PFSK-1 (cell line): ENCODE measurements at regions not wholly inside any gene's neighbourhood (a gene's known extent, or its start where the extent isn't known, plus 50 kb on each side); places are given as distances from the start of the nearest gene placed in this dataset.

ENCODE experiments used
- POLR2AphosphoS5 ChIP-seq: IDR thresholded peaks from 2 replicates; pipeline ENCODE4 v1.6.1; 2012; ENCODE audit warnings: low read depth, mild to moderate bottlenecking, control low read depth, low read length, moderate library complexity
- TF ChIP-seq, protein P1 (sequence below), 2 experiments: IDR thresholded peaks; 2 replicates each; pipeline versions ENCODE4 v1.6.1 to v1.8.0; 2011 to 2012; ENCODE audit warnings: low read depth in 2 of 2, low read length in 2 of 2, control low read depth in 1 of 2, inconsistent platforms in 1 of 2, mild to moderate bottlenecking in 1 of 2, moderate library complexity in 1 of 2; ENCODE audit not compliant: insufficient read depth in 1 of 2

DNA sequence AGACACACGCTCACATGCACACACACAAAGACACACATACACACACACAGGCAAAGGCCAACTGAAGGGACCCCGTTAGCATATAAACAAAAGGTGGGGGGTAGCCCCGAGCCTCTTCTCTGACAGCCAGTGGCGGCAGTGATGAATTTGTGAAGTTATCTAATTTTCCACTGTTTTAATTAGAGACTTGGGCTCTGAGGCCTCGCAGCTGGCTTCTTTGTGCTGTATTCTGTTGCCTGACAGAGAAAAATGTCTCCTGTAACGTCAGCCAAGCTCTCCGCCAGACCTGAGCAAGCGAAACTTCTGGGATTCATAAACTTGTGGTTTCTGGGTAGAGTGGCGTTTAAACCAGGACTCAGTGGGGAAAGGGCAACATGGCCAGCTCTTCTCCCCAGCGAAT, 113.9 kb upstream of the FOXF1 start:
- TF ChIP-seq, protein P1, sequence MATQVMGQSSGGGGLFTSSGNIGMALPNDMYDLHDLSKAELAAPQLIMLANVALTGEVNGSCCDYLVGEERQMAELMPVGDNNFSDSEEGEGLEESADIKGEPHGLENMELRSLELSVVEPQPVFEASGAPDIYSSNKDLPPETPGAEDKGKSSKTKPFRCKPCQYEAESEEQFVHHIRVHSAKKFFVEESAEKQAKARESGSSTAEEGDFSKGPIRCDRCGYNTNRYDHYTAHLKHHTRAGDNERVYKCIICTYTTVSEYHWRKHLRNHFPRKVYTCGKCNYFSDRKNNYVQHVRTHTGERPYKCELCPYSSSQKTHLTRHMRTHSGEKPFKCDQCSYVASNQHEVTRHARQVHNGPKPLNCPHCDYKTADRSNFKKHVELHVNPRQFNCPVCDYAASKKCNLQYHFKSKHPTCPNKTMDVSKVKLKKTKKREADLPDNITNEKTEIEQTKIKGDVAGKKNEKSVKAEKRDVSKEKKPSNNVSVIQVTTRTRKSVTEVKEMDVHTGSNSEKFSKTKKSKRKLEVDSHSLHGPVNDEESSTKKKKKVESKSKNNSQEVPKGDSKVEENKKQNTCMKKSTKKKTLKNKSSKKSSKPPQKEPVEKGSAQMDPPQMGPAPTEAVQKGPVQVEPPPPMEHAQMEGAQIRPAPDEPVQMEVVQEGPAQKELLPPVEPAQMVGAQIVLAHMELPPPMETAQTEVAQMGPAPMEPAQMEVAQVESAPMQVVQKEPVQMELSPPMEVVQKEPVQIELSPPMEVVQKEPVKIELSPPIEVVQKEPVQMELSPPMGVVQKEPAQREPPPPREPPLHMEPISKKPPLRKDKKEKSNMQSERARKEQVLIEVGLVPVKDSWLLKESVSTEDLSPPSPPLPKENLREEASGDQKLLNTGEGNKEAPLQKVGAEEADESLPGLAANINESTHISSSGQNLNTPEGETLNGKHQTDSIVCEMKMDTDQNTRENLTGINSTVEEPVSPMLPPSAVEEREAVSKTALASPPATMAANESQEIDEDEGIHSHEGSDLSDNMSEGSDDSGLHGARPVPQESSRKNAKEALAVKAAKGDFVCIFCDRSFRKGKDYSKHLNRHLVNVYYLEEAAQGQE (IDR thresholded peaks at IDR 0.05; ENCODE audit: insufficient read depth in 1 of 2, low read depth in 2 of 2, low read length in 2 of 2), result no peak
- TF ChIP-seq POLR2AphosphoS5, result no peak; the same call in 1 of the 2 replicates
